Spleen (tissue), 11 donors: ENCODE measurements at regions not wholly inside any gene's neighbourhood (a gene's known extent, or its start where the extent isn't known, plus 50 kb on each side); places are given as distances from the start of the nearest gene placed in this dataset.

Experiments used
- DNase-seq: peaks from one replicate; pipeline ENCODE4 v3.0.0-alpha.2; 2020
- H3K27ac ChIP-seq, 8 donors: fragments of 200-600 bp; sonication (generic) in 7 of 8; 1 replicate in 4 of 8; 2 replicates in 4 of 8; pipeline versions ENCODE4 v1.5.0 to v1.8.0; 2016 to 2021; ENCODE audit warnings: inconsistent platforms in 4 of 8, mild to moderate bottlenecking in 4 of 8, moderate library complexity in 1 of 8
- H3K27me3 ChIP-seq, 7 donors: fragments of 200-600 bp; sonication (generic) in 6 of 7; replicated peaks in 1 of 7; 1 replicate in 4 of 7; 2 replicates in 3 of 7; pipeline versions ENCODE4 v1.5.0 to v1.8.0; 2016 to 2021; ENCODE audit warnings: inconsistent platforms in 3 of 7, mild to moderate bottlenecking in 1 of 7
- H3K36me3 ChIP-seq, 6 donors: fragments of 200-600 bp; sonication (generic) in 5 of 6; 1 replicate in 4 of 6; 2 replicates in 2 of 6; pipeline versions ENCODE4 v1.5.0 to v1.8.0; 2016 to 2021; ENCODE audit warnings: inconsistent platforms in 2 of 6
- H3K4me1 ChIP-seq, 6 donors: fragments of 200-600 bp; sonication (generic) in 5 of 6; 1 replicate in 3 of 6; 2 replicates in 3 of 6; pipeline versions ENCODE4 v1.5.0 to v1.8.0; 2016 to 2021; ENCODE audit warnings: inconsistent platforms in 3 of 6
- H3K4me3 ChIP-seq, 8 donors: fragments of 200-600 bp; sonication (generic) in 7 of 8; 1 replicate in 4 of 8; 2 replicates in 4 of 8; pipeline versions ENCODE4 v1.5.0 to v1.8.0; 2016 to 2021; ENCODE audit warnings: inconsistent platforms in 4 of 8, mild to moderate bottlenecking in 4 of 8, moderate library complexity in 2 of 8
- H3K9me3 ChIP-seq, 8 donors: fragments of 200-600 bp; sonication (generic) in 7 of 8; 1 replicate in 4 of 8; 2 replicates in 4 of 8; pipeline versions ENCODE4 v1.5.0 to v1.8.0; 2016 to 2021; ENCODE audit warnings: inconsistent platforms in 4 of 8
- POLR2A ChIP-seq, 3 donors: fragments of 450-650 bp; IDR thresholded peaks; one replicate each; pipeline ENCODE4 v1.5.1; 2017; ENCODE audit warnings: antibody characterized with exemption in 3 of 3, mild to moderate bottlenecking in 1 of 3
- POLR2AphosphoS5 ChIP-seq, 3 donors: sonication (generic); formaldehyde crosslinking; IDR thresholded peaks; one replicate each; pipeline ENCODE4 v1.5.1; 2017; ENCODE audit warnings: antibody characterized with exemption in 3 of 3
- whole genome bisulfite sequencing, 5 donors: extraction: QIAGEN DNeasy Blood & Tissue Kit in 3 of 5; methylation state at CpG; one replicate each; pipeline versions ENCODE4 v1.1.5 to v1.1.7; 2013 to 2018; 5-methylcytosine and 5-hydroxymethylcytosine counted together
- intact Hi-C: fragments of 100-400 bp; cut with DNase I; formaldehyde crosslinking; loops from one replicate; pipeline ENCODE4 v1.15.0; 2023; ENCODE audit warnings: low total_unique reads
- TF ChIP-seq, protein P1 (sequence below), 11 experiments: fragments of 200-600 bp in 7 of 11; fragments of 450-650 bp in 4 of 11; sonication (generic) in 4 of 11; IDR thresholded peaks in 8 of 11; conservative IDR thresholded peaks in 3 of 11; 1 replicate in 7 of 11; 2 replicates in 4 of 11; pipeline versions ENCODE4 v1.4.0 to v1.8.0; 2016 to 2021; ENCODE audit warnings: antibody characterized with exemption in 11 of 11, inconsistent platforms in 4 of 11, mild to moderate bottlenecking in 1 of 11
- donor health status: healthy with polysubstance abuse.
- donor health status: DM: no; HTN: no; CAD: no; lungs with moderate emphysema.
- donor health status: DM: no; HTN: no; CAD: no.
- donor health status: Bipolar disorder and iron deficiency.
- donor health status: healthy.
- donor health status: DM: no; HTN: no; CAD: no.
- donor health status: DM: yes; HTN: yes; CAD: no.

DNA sequence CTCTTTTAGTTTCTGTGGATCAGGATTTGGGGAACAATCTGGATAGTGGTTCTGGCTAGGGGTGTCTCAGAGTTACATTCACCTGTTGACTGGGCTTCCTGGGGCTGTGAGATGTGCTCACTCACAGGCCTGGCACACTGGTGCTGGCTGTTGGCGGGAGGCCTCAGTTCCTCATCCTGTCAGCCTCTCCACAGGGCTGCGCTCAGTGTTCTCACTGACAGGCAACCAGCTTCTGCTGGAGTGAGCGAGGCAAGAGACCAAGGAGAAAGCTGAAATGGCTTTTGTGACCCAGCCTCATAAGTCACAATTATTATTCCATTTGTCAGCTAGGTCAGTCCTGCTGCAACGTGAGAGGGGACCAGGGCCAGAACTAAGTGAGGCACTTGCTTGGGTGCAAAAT, 180.6 kb upstream of the GLI2 start:
- no peak for TF ChIP-seq POLR2AphosphoS5 (IDR thresholded peaks at IDR 0.05)
- no peak for TF ChIP-seq POLR2A (IDR thresholded peaks at IDR 0.05)
- TF ChIP-seq, protein P1, sequence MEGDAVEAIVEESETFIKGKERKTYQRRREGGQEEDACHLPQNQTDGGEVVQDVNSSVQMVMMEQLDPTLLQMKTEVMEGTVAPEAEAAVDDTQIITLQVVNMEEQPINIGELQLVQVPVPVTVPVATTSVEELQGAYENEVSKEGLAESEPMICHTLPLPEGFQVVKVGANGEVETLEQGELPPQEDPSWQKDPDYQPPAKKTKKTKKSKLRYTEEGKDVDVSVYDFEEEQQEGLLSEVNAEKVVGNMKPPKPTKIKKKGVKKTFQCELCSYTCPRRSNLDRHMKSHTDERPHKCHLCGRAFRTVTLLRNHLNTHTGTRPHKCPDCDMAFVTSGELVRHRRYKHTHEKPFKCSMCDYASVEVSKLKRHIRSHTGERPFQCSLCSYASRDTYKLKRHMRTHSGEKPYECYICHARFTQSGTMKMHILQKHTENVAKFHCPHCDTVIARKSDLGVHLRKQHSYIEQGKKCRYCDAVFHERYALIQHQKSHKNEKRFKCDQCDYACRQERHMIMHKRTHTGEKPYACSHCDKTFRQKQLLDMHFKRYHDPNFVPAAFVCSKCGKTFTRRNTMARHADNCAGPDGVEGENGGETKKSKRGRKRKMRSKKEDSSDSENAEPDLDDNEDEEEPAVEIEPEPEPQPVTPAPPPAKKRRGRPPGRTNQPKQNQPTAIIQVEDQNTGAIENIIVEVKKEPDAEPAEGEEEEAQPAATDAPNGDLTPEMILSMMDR (IDR thresholded peaks at IDR 0.05 in 8 of 11, conservative IDR thresholded peaks at IDR 0.05 in 3 of 11): no peak
- no peak overlapping the region for H3K4me3 ChIP-seq
- H3K36me3 ChIP-seq: no peaks in the 10 kb centered on the region
- WGBS, 5 donors: 81 to 89% (median 84%) methylated on average over 4 of the region's 4 CpGs
- no peak overlapping the region for H3K27ac ChIP-seq
- H3K4me1 ChIP-seq: peaks cover 10 to 33% (median 31%) of the 10 kb centered on the region in 6 donors
- peaks cover 0 to 61% (median 0%) of the 10 kb centered on the region in 7 donors for H3K27me3 ChIP-seq
- no peak for DNase-seq
- H3K9me3 ChIP-seq: no peaks in the 10 kb centered on the region
- intact Hi-C loops: loop anchor here (5.0 kb wide), 1 partner anchor 208 kb away; the partner anchor contains the start of gene INHBB

DNA sequence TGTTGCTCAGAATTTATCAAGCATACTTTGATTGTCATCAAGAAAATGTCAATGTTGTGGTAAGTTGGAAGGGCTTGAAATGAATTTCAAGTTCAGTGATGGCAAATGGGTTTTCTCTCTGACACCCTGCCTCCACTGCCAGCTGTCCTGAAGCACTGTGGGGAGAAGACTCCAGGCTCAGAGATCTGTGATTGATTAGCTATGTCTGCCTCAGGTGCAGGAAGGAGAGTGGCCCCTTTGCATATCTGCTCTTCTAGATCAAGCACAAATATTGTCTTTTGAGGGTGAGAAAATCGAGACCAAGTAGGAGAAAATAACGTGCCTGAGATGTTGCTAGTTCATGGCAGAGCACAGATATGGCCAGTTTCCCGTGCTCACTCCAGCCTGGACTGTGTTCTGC, 178.8 kb upstream of the GLI2 start:
- no peak for TF ChIP-seq POLR2AphosphoS5 (IDR thresholded peaks at IDR 0.05)
- TF ChIP-seq, protein P1 (IDR thresholded peaks at IDR 0.05 in 8 of 11, conservative IDR thresholded peaks at IDR 0.05 in 3 of 11): no peak
- no peak for TF ChIP-seq POLR2A (IDR thresholded peaks at IDR 0.05)
- Histone ChIP-seq H3K27ac (no peak overlapping the region), H3K4me1 (peaks cover 4 to 16% (median 14%) of the 10 kb centered on the region in 6 donors), H3K9me3 (no peaks in the 10 kb centered on the region), H3K27me3 (peaks cover 0 to 70% (median 0%) of the 10 kb centered on the region in 7 donors), H3K36me3 (no peaks in the 10 kb centered on the region), H3K4me3 (no peak overlapping the region)
- no peak for DNase-seq
- intact Hi-C loops: loop anchor here (5.0 kb wide), 1 partner anchor 210 kb away; the partner anchor contains the start of gene INHBB
- 67 to 86% (median 82%) methylated on average over 3 of the region's 3 CpGs for WGBS, 5 donors

DNA sequence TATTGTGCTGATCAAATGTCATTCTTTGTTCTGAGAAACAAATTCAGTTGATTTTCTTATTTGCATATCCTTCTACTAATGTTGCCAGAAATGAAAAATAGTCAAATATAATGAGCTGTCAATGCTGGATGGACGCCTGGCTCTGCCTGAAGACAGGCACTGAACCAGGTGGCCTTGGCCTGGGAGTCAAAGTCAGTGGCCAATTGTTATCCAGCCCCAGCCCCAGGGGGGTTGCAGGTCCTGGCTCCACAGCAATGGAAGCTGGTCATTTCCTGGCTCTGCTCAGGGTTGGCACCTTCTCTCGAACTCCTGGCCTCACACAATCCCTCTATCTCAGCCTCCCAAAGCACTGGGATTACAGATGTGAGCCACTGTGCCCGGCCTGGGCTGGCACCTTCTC, 176.8 kb upstream of the GLI2 start:
- intact Hi-C loops: loop anchor here (5.0 kb wide), 1 partner anchor 212 kb away; the partner anchor contains the start of gene INHBB
- no peaks in the 10 kb centered on the region for H3K4me1 ChIP-seq
- no peak overlapping the region for H3K27ac ChIP-seq
- 55 to 75% (median 62%) methylated on average over 3 of the region's 3 CpGs for WGBS, 5 donors
- TF ChIP-seq, protein P1 (IDR thresholded peaks at IDR 0.05 in 8 of 11, conservative IDR thresholded peaks at IDR 0.05 in 3 of 11): no peak
- TF ChIP-seq POLR2A (IDR thresholded peaks at IDR 0.05): no peak
- no peak for TF ChIP-seq POLR2AphosphoS5 (IDR thresholded peaks at IDR 0.05)
- no peaks in the 10 kb centered on the region for H3K9me3 ChIP-seq
- H3K4me3 ChIP-seq: no peak overlapping the region
- H3K36me3 ChIP-seq: no peaks in the 10 kb centered on the region
- H3K27me3 ChIP-seq: peaks cover 0 to 56% (median 0%) of the 10 kb centered on the region in 7 donors
- no peak for DNase-seq

DNA sequence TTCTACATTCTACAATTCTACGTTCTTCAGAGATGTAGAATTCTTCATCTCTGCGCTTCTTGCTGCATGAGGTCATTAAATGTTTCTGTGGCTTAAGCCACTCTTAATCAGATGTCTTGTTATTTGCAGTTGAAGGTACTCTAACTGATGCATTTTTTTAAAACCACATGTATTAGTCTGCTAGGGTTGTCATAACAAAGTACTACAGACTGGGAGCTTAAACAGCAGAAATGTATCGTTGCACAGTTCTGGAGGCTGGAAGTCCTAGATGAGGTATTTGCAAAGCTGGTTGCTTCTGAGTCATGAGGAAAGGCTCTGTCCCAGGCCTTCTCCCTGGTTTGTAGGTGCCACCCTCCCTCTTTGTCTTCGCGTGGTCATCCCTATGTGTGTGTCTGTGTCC, 176.3 kb upstream of the GLI2 start:
- Histone ChIP-seq H3K27ac (no peak overlapping the region), H3K36me3 (no peaks in the 10 kb centered on the region), H3K4me3 (no peak overlapping the region), H3K9me3 (no peaks in the 10 kb centered on the region), H3K27me3 (peaks cover 0 to 56% (median 0%) of the 10 kb centered on the region in 7 donors), H3K4me1 (no peaks in the 10 kb centered on the region)
- no peak for TF ChIP-seq POLR2AphosphoS5 (IDR thresholded peaks at IDR 0.05)
- TF ChIP-seq, protein P1 (IDR thresholded peaks at IDR 0.05 in 8 of 11, conservative IDR thresholded peaks at IDR 0.05 in 3 of 11): no peak
- TF ChIP-seq POLR2A (IDR thresholded peaks at IDR 0.05): no peak
- WGBS, 5 donors: 89 to 95% (median 93%) methylated on average over 5 of the region's 5 CpGs
- intact Hi-C loops: loop anchor here (5.0 kb wide), 1 partner anchor 212 kb away; the partner anchor contains the start of gene INHBB
- DNase-seq: no peak
